AG10803 (cell line): ENCODE measurements at regions not wholly inside any gene's neighbourhood (a gene's known extent, or its start where the extent isn't known, plus 50 kb on each side); places are given as distances from the start of the nearest gene placed in this dataset.
"Not testable (repeated sequence)": the region's sequence is repeated elsewhere in the genome, so short reads cannot be mapped to it uniquely, and the experiment has no call there.

Source experiments
- DNase-seq: peaks from one replicate; pipeline ENCODE4 v3.0.0; 2010; ENCODE audit warnings: low read depth
- H3K4me3 ChIP-seq: 2 replicates; pipeline ENCODE4 v1.5.1; 2011; ENCODE audit warnings: mild to moderate bottlenecking, low read length, control low read depth
- TF ChIP-seq, protein P1 (sequence below): conservative IDR thresholded peaks from 2 replicates; pipeline ENCODE4 v1.5.1; 2011; ENCODE audit warnings: mild to moderate bottlenecking, low read length, control low read depth, inconsistent platforms

DNA sequence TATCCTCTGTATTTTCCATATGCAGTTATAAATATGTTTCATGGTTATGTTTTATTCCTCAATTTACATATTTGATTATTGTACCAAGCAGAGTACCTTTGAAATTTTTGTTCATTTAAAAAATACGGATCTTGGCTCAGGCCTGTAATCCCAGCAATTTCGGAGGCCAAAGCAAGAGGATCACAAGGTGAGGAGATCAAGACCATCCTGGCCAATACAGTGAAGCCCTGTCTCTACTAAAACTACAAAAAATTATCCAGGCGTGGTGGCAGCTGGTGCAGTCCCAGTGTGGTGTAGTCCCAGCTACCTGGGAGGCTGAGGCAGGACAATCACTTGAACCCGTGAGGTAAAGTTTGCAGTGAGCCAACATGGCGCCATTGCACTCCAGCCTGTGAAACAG is 251.2 kb upstream of the TPTE start:
- H3K4me3 ChIP-seq = not testable (repeated sequence)
- peak; percentile 16 for DNase-seq

DNA sequence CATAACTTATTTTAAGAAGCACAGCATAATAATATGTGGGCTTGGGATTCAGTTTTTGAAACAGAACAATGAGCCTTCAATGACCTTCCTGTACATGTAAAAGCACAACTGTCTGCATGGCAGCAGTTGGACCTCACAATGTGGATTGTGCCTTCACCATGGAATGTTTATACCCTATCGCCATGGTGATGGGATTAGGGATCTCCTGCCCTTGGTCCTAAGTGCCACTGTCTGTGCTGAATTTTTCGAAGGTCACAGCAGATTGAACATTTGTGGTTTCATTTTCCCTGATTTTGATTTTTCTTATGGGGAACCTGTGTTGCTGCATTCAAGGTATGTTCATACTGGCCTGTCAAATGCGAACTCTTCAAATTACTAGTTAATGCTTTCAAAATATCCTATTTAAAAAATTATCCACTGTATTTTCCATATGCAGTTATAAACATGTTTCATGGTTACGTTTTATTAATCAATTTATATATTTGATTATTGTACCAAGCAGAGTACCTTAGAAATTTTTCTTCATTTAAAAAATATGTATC is 249.6 kb upstream of the TPTE start:
- DNase-seq, H3K4me3 ChIP-seq: not testable (repeated sequence)

DNA sequence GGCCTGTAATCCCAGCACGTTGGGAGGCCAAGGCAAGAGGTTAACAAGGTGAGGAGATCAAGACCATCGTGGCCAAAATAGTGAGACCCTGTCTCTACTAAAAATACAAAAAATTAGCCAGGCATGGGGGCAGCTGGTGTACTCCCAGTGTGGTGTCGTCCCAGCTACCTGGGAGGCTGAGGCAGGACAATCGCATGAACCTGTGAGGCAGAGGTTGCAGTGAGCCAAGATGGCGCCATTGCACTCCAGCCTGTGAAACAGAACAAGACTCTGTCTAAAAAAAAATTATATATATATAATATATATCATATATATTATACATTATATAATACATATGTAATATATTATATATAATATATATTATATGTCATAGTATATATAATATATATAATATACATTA is 249.2 kb upstream of the TPTE start:
- TF ChIP-seq, protein P1, sequence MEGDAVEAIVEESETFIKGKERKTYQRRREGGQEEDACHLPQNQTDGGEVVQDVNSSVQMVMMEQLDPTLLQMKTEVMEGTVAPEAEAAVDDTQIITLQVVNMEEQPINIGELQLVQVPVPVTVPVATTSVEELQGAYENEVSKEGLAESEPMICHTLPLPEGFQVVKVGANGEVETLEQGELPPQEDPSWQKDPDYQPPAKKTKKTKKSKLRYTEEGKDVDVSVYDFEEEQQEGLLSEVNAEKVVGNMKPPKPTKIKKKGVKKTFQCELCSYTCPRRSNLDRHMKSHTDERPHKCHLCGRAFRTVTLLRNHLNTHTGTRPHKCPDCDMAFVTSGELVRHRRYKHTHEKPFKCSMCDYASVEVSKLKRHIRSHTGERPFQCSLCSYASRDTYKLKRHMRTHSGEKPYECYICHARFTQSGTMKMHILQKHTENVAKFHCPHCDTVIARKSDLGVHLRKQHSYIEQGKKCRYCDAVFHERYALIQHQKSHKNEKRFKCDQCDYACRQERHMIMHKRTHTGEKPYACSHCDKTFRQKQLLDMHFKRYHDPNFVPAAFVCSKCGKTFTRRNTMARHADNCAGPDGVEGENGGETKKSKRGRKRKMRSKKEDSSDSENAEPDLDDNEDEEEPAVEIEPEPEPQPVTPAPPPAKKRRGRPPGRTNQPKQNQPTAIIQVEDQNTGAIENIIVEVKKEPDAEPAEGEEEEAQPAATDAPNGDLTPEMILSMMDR = no peak
- no peak for DNase-seq
- H3K4me3 ChIP-seq = no peak overlapping the region

DNA sequence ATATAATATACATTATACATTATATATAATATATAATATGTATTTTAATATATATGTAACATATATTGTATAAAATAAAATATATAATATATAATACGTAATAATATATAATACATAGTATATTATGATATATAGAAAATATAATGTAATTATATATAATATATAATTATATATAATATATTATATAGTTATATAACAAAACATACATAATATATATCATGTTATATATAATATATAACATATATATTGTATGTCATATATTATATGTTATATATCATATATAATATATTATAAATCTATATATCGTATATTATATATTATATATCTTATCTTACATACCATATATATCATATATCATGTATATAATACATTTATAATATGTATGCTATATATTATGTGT is 248.2 kb upstream of the TPTE start:
- TF ChIP-seq, protein P1 = no peak
- peak; percentile 12 for DNase-seq
- H3K4me3 ChIP-seq = no peak overlapping the region

DNA sequence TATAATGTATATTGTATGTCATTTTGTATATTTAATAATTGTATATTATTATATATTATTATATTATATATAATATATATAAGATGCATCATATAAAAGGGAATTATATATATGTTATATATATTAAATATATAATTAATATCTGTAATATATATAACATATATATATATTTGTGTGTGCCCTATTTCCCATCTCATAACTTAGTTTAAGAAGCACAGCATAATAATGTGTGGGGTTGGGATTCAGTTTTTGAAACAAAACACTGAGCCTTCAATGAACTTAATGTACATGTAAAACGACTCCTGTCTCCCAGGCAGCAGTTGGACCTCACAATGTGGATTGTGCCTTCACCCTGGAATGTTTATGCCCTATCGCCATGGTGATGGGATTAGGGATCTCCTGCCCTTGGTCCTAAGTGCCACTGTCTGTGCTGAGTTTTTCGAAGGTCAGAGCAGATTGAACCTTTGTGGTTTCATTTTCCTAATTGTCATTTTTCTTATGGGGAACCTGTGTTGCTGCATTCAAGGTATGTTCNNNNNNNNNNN is 247.5 kb upstream of the TPTE start:
- not testable (repeated sequence) for H3K4me3 ChIP-seq, DNase-seq
